DMS53 (cell line): ENCODE measurements at regions not wholly inside any gene's neighbourhood (a gene's known extent, or its start where the extent isn't known, plus 50 kb on each side); places are given as distances from the start of the nearest gene placed in this dataset.
"Not testable (repeated sequence)": the region's sequence is repeated elsewhere in the genome, so short reads cannot be mapped to it uniquely, and the experiment has no call there.

ENCODE experiments used
- DNase-seq: peaks from one replicate; lab custom pipeline; 2025; lab: John Stamatoyannopoulos, UW

GRCh38 chr5:50343715-50344114 lies 97.4 kb downstream of the EMB start:
- DNase-seq: no peak

GRCh38 chr5:50340757-50341156 lies 100.3 kb downstream of the EMB start:
- DNase-seq: no peak

GRCh38 chr5:50330633-50331032 lies 110.5 kb downstream of the EMB start:
- not testable (repeated sequence) for DNase-seq

- DNase-seq: no peak
These were observed 112.8 kb downstream of the EMB start for GRCh38 chr5:50328193-50328729.

- peak; percentile 54 for DNase-seq
These were observed 115.8 kb downstream of the EMB start for GRCh38 chr5:50325237-50325832.

GRCh38 chr5:50320131-50320749 lies 120.8 kb downstream of the EMB start:
- peak; percentile 46 for DNase-seq

GRCh38 chr5:50318220-50318619 lies 122.9 kb downstream of the EMB start:
- no peak for DNase-seq

- not testable (repeated sequence) for DNase-seq
These were observed 134.6 kb downstream of the EMB start for GRCh38 chr5:50306488-50306887.

- peak; percentile 90 for DNase-seq
These were observed 138.1 kb downstream of the EMB start for GRCh38 chr5:50302815-50303490.

GRCh38 chr5:50301756-50302155 lies 139.3 kb downstream of the EMB start:
- no peak for DNase-seq

GRCh38 chr5:50300878-50301277 lies 140.2 kb downstream of the EMB start:
- DNase-seq: no peak

- no peak for DNase-seq
These were observed 141.2 kb downstream of the EMB start for GRCh38 chr5:50299896-50300295.

GRCh38 chr5:50292735-50293394 lies 148.2 kb downstream of the EMB start:
- no peak for DNase-seq

- DNase-seq: peak; percentile 73
These were observed 160.6 kb downstream of the EMB start for GRCh38 chr5:50280461-50280860.
